Stimulated activated CD4-positive, alpha-beta T cell treated with anti-CD3 and anti-CD28 coated beads, Interleukin-4, amount 100 ng/mL, for 24 hours (primary cell): ENCODE measurements at regions not wholly inside any gene's neighbourhood (a gene's known extent, or its start where the extent isn't known, plus 50 kb on each side); places are given as distances from the start of the nearest gene placed in this dataset.
"Not testable (repeated sequence)": the region's sequence is repeated elsewhere in the genome, so short reads cannot be mapped to it uniquely, and the experiment has no call there.

Experiments used
- DNase-seq: peaks from one replicate; pipeline ENCODE4 v3.0.0-alpha.2; 2020

GRCh38 chr10:14423111-14423744 is 92.5 kb upstream of the FRMD4A start:
- DNase-seq = no peak

DNA sequence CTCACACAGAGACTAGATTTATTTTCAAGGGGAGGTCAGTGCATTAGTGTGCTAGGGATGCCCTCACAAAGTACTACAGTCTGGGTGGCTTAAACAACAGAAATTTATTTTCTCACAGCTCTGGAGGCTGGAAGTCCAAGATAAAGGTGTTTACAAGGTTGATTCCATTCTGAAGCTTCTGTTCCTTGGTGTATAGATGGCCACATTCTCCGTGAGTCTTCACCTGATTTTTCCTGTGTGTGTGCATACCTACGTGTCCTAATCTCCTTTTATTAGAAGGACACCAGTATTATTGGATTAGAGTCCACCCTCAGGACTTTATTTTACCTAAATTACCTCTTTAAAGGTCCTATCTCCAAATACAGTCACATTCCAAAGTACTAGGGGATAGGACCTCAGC is 91.7 kb upstream of the FRMD4A start:
- DNase-seq = no peak

GRCh38 chr10:14421941-14422340 is 91.2 kb upstream of the FRMD4A start:
- DNase-seq = no peak

GRCh38 chr10:14417336-14417735 is 86.6 kb upstream of the FRMD4A start:
- DNase-seq = not testable (repeated sequence)

DNA sequence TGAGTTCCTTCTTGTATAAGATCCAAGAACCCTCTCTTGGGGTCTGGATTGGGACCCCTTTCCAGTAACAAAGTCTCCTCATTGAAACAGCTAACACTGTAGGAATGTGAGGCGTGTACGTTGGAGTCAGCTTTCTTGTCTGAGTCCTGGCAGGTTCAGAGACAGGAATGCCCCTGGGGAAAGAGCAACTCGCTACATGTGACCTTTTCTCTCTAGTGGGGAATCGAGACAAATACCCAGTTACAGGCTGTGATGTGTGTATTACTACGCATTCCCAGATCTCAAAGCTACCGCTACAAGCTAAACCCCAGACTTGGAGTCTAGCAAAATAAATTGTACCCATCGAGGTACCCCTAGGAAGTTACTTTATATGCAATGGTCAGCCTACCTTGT is 85.6 kb upstream of the FRMD4A start:
- no peak for DNase-seq

GRCh38 chr10:14415676-14416307 is 85.1 kb upstream of the FRMD4A start:
- no peak for DNase-seq

DNA sequence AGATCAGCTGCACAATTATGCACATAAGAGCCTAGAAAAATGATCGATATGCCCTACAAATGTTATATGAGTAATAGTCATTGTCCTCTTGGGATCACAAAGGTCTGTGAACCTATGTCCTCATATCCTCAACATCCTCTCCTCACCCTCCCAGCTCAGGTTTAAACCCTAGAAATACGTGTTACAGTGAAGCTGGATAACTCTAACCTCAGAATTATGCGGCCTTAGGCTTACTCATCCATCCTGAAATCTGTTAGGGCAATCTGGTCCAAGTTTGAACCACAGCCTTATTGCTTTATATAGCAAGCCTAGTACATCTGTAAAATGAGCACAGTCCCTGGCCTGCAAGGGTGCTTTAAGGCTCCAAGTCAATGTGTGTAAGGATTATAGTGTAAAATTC is 84.2 kb upstream of the FRMD4A start:
- no peak for DNase-seq

DNA sequence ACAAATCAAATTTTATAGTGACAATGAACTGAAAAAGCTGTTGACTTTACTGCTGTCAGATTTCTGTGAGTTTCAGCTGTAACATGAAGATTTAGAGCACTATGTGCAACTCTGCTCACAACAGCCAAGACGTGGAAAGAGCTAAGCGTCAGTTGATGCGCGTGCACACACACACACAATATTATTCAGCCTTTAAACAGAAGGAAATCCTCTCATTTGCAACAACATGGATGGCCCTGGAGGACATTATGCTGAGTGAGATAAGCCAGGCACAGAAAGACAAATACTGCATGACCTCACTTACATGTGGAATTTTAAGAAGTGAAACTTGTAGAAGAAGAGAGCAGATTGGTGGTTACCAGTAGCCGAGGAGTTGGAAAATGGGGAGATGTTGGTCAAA is 82.8 kb upstream of the FRMD4A start:
- DNase-seq = no peak

GRCh38 chr10:14412624-14413023 is 81.9 kb upstream of the FRMD4A start:
- no peak for DNase-seq

DNA sequence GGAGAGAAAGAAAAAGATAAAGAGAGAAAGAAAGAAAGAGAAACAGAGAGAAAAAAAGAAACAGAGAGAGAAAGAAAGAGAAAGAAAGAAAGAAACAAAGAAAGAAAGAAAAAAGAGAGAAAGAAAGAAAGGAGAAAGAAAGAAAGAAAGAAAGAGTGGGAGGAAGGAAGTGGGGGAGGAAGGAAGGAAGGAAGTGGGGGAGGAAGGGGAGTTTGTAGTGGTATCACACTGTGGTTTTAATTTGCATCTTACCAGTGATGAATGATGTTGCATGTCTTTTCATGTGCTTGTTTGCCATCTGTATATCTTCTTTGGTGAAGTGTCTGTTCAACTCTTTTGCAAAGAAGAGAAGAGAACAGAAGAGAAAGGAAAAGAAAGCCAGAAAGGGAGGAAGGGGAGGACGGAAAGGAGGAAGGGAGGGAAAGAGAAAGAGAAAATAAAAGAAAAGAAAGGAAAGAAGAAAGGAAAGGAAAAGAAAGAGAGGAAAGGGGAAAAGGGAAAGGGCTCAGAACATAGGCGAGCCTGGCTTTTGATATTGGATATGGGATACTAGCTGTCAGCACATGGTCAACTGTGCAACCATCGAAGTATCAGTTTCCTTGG is 79.2 kb upstream of the FRMD4A start:
- no peak for DNase-seq

GRCh38 chr10:14409247-14409646 is 78.5 kb upstream of the FRMD4A start:
- DNase-seq = peak; percentile 75

DNA sequence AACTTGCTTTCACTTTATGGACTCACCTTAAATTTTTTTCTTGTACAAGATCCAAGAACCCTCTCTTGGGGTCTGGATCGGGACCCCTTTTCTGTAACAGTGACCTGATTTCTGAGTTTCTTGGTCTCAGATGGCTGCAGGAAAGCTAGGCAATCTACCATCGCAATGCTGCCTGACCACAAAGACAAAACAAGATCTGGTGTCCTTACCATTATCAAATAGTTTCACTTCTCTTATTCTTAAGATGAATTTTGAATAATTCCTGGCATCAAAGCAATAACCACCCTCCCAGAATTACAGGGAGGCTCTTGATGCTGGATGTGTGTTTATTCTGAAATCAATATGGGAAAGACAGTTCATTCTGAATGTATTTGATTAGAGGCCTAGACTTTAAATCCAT is 77.4 kb upstream of the FRMD4A start:
- DNase-seq = no peak

GRCh38 chr10:14407567-14407966 is 76.8 kb upstream of the FRMD4A start:
- no peak for DNase-seq

DNA sequence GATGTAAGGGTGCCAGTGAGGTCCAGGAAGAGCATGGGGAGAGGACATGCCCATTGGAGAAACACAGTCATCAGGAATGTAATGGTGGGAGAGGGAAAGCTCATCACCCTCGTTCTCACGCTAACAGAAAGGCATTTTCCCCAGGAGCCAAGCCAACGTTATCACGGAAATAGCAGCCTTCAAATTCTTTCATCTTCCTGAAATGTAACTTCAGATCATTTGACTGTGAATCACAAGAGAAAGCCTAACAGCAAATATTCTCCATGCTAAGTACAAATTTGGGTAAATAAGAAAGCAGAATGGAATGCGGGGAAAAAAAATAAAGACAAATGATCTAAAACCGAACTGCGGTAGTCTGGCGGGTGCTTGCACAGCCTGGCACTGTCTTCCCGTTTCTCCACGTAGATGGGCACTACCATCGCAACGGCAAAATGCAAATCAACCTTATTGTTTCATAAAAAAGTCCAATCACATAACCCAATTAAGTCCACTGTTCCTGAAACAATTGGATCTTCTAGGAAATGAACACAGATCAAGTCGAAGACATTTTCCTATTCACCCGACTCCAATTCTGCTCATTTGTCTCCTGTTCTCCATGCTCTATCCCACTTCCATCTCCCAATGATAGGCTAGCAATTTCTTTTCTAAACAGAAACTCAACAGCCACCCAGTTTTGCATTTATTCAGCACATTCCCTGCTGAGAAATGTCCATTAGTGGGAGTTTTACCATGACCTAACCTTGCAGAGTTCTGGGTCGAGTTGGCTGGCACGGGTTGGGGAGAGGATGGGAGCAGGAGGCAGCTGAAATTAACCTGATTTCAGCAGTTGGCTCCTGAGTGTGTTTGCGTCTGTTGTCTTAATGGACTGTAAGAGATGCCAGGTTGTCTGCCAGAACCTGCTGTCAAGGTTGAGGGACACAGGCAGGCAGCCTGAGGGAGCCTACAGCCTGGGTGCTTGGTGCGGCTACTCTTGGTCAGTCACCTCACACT is 74.6 kb upstream of the FRMD4A start:
- DNase-seq = no peak

DNA sequence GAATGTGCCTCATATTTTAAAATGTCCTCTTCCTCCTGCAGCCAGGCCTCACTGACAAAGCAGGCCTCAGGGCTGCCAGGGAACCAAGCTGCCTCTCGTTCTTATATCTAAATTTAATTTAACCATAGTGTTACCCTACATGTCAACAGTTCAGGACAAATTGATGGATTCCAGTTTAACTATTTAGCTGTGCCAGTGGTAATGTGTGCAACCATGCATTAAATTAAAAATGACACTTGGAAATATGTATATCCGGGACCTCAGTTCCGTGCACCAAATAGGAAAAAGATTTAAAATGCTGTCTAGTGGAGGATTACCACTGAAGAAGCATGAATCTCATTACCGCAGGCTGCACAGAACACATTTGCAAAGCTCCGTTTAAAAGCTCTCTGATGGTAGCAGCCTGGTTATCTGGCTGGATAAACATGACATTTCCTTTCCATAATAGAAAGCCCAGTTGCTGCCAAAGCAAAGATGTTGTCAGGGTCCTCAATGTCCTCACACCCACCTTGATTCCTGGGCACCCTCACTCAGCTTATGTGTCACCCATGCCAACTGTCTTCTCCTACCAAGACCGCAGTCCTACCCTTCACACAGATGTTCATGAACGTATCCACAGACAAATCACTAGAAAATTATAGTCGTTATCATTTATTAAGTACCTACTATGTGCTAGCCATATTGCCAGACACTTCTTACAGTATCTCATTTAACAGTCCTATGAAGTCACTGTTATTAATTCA is 73.3 kb upstream of the FRMD4A start:
- DNase-seq = no peak

DNA sequence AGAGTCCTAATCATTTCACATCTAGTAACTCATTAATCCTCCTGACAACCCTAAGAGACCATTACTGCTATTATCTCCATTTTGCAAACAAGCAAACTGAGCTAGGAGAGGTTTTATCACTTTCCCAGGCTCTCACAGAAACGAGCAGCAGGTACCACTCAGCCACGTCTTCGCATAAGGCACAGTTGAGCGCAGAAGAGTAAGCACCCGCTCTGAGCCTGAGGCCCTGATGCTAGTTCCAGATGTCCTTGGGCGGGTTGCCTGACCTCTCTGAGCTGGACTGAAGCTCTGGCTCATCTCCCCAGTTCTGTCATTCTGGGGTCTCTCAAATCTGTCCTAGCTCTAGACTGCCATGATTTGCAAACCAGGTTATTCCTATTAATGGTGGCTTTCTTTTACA is 72.6 kb upstream of the FRMD4A start:
- DNase-seq = no peak

GRCh38 chr10:14399641-14400040 is 68.9 kb upstream of the FRMD4A start:
- DNase-seq = no peak

DNA sequence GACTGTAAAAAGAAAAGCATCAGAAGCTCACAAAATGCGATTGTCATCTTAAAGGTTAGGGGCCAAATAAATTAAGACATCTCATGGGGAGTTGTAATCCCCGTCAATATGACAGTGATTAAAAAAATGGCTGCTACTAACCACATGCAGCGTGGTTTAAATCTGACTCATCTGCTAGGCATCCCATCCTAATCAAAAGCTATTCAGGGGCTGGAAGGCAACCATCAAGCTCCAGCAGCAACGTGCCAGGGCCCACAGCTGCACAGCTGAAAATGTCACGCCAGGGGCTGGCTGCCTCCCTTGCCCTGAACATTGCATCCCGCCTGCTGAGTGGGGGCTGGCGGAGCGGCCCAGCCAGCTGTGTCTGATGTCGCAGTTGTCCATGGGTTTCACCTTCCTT is 66.3 kb upstream of the FRMD4A start:
- DNase-seq = no peak

GRCh38 chr10:14396411-14397048 is 65.8 kb upstream of the FRMD4A start:
- DNase-seq = no peak

DNA sequence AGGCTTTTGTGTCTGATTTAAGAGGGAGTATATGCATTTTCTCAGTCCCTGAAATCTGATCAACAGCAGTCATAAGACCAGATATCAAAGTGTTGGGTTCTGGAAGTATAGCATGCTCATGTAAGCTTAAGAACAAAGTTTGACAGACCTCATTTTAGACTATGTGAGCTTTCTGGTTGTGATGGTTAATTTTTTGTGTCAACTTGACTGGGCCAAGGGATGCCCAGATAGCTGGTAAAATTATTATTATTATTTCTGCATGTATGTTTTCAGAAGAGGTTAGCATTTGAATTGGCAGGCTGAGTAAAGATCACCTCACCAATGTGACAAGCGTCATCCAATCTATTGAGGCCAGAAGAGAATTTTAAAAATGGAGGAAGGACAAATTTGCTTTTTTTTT is 63.5 kb upstream of the FRMD4A start:
- DNase-seq = no peak

- DNase-seq = no peak
Measured at GRCh38 chr10:14391342-14391741, 60.6 kb upstream of the FRMD4A start.

- peak; percentile 68 for DNase-seq
Measured at GRCh38 chr10:14389981-14390590, 59.4 kb upstream of the FRMD4A start.
